Activated B cell treated with CpG ODN at 0.5 μM for 24 hours (primary cell): ENCODE measurements at regions not wholly inside any gene's neighbourhood (a gene's known extent, or its start where the extent isn't known, plus 50 kb on each side); places are given as distances from the start of the nearest gene placed in this dataset.

Experiments used
- ATAC-seq: fragments of 200-7000 bp; cut with Tn5 transposase; one replicate; pipeline ENCODE4 v1.10.0; 2021; ENCODE audit warnings: low read depth, mild to moderate bottlenecking, moderate library complexity
- CTCF ChIA-PET: fragments of 350-600 bp; sonication (Branson Sonifier 250); formaldehyde crosslinking; loops from one replicate; lab custom pipeline; 2021; ENCODE audit warnings: antibody characterized with exemption; lab: Charles Lee
- POLR2A ChIA-PET: fragments of 350-600 bp; sonication (Branson Sonifier 250); formaldehyde crosslinking; loops from one replicate; lab custom pipeline; 2021; ENCODE audit warnings: antibody characterized with exemption; lab: Charles Lee
- DNase-seq: peaks from one replicate; pipeline ENCODE4 v3.0.0; 2022
- H3K27ac Mint-ChIP-seq: one replicate; pipeline ENCODE4 v1.8.0; 2020; ENCODE audit warnings: mixed read lengths
- H3K27me3 Mint-ChIP-seq: one replicate; pipeline ENCODE4 v1.8.0; 2021; ENCODE audit warnings: mixed read lengths
- H3K36me3 Mint-ChIP-seq: one replicate; pipeline ENCODE4 v1.8.0; 2021; ENCODE audit warnings: low read depth, mixed read lengths
- H3K4me1 Mint-ChIP-seq: one replicate; pipeline ENCODE4 v1.8.0; 2021; ENCODE audit warnings: mixed read lengths
- H3K4me3 Mint-ChIP-seq: one replicate; pipeline ENCODE4 v1.8.0; 2020; ENCODE audit warnings: mild to moderate bottlenecking, mixed read lengths
- H3K9me3 Mint-ChIP-seq: one replicate; pipeline ENCODE4 v1.8.0; 2020; ENCODE audit warnings: mixed read lengths
- CTCF ChIP-seq: fragments of 200-600 bp; IDR thresholded peaks from one replicate; pipeline ENCODE4 v1.8.0; 2022; ENCODE audit warnings: antibody characterized with exemption, mild to moderate bottlenecking
- intact Hi-C: fragments of 100-400 bp; cut with micrococcal nuclease; formaldehyde crosslinking; loops from one replicate; pipeline ENCODE4 v1.15.1; 2024

DNA sequence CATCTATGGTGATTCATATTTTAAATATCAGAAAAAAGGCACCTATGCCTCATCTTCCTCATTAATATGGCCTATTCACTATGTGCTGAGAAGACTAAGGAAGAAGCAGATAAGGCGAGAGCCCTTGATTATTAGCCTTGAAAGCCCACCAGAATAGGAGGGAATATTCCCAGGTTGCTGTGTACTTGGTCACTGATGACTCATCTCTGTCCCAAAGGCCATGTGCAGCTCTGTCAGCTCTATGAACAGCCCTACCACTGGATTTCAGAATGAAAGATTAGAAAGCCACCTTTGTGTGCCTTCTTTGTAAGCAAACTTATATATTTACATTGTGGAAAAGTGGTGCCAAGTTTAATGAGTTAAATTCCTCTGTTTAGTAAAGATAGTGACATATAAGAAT, 211.5 kb downstream of the NFKBIZ start:
- POLR2A ChIA-PET, result interaction anchor here (0.7 to 3.0 kb wide), 8 partner anchors 22 to 233 kb away, joined by 5 to 38 read pairs (median 10); partner anchors contain the start of gene NFKBIZ

GRCh38 chr3:102063572-102063971, 214.3 kb downstream of the NFKBIZ start:
- Mint-ChIP-seq H3K27me3 (no peaks in the 10 kb centered on the region), H3K36me3 (no peaks in the 10 kb centered on the region), H3K4me3 (no peak overlapping the region), H3K4me1 (peaks cover 29% of the 10 kb centered on the region), H3K27ac (no peak overlapping the region), H3K9me3 (no peaks in the 10 kb centered on the region)
- DNase-seq (no peak), ATAC-seq (no peak)
- TF ChIP-seq CTCF, result no peak
- intact Hi-C loops, result no loop called here
- ChIA-PET CTCF (no interaction called here), POLR2A (no interaction called here)

More for the DNA sequence above, 211.5 kb downstream of the NFKBIZ start:
- no peak for TF ChIP-seq CTCF
- H3K27me3 Mint-ChIP-seq, result no peaks in the 10 kb centered on the region
- DNase-seq (no peak), ATAC-seq (no peak)
- H3K4me1 Mint-ChIP-seq, result peaks cover 47% of the 10 kb centered on the region
- H3K9me3 Mint-ChIP-seq, result no peaks in the 10 kb centered on the region
- H3K27ac Mint-ChIP-seq, result peak overlapping the region; percentile 76
- H3K4me3 Mint-ChIP-seq, result no peak overlapping the region
- CTCF ChIA-PET, result interaction anchor here (0.6 to 1.5 kb wide), 3 partner anchors 64 to 186 kb away, joined by 3 to 6 read pairs (median 4); no protein-coding TSS in a partner anchor
- intact Hi-C loops, result no loop called here
- no peaks in the 10 kb centered on the region for H3K36me3 Mint-ChIP-seq

- DNase-seq, result no peak
- Mint-ChIP-seq H3K4me3 (no peak overlapping the region), H3K27me3 (no peaks in the 10 kb centered on the region), H3K36me3 (no peaks in the 10 kb centered on the region), H3K9me3 (no peaks in the 10 kb centered on the region), H3K4me1 (peaks cover 4% of the 10 kb centered on the region), H3K27ac (no peak overlapping the region)
- ATAC-seq, result no peak
- intact Hi-C loops, result no loop called here
- TF ChIP-seq CTCF, result no peak
- CTCF ChIA-PET, result no interaction called here
- POLR2A ChIA-PET, result no interaction called here
Measured at GRCh38 chr3:102066470-102066869, 217.2 kb downstream of the NFKBIZ start.

DNA sequence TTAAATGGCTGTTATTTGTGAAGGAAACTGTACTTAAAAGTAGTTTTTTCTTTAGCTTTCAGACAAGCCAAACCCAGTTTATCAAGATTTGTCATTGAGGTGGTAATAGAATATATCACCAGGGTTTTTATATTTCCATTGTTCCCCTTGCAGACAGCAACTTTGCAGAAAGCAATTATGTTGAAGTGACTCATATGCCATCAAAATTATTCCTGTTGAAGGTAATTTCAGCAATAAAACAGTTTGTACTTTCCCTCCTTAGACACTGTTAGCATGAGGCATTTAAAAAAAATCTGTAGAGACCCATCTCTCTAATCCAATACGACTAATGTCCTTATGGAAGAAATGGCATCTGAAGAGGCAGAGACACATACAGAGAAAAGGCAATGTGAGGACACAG, 219.0 kb downstream of the NFKBIZ start:
- POLR2A ChIA-PET, result no interaction called here
- CTCF ChIA-PET, result no interaction called here
- Mint-ChIP-seq H3K27me3 (no peaks in the 10 kb centered on the region), H3K4me3 (no peak overlapping the region), H3K27ac (no peak overlapping the region), H3K9me3 (no peaks in the 10 kb centered on the region), H3K36me3 (no peaks in the 10 kb centered on the region), H3K4me1 (peaks cover 4% of the 10 kb centered on the region)
- ATAC-seq, result no peak
- intact Hi-C loops, result no loop called here
- DNase-seq, result no peak
- TF ChIP-seq CTCF, result no peak

- ChIA-PET CTCF (no interaction called here), POLR2A (no interaction called here)
- DNase-seq (no peak), ATAC-seq (no peak)
- H3K4me3 Mint-ChIP-seq, result no peak overlapping the region
- H3K27ac Mint-ChIP-seq, result no peak overlapping the region
- intact Hi-C loops, result no loop called here
- H3K27me3 Mint-ChIP-seq, result no peaks in the 10 kb centered on the region
- H3K9me3 Mint-ChIP-seq, result no peaks in the 10 kb centered on the region
- no peaks in the 10 kb centered on the region for H3K36me3 Mint-ChIP-seq
- TF ChIP-seq CTCF, result no peak
- peaks cover 4% of the 10 kb centered on the region for H3K4me1 Mint-ChIP-seq
Measured at GRCh38 chr3:102068736-102069135, 219.4 kb downstream of the NFKBIZ start.
